ENCODE measurements at regions not wholly inside any gene's neighbourhood (a gene's known extent, or its start where the extent isn't known, plus 50 kb on each side); places are given as distances from the start of the nearest gene placed in this dataset.
"Not testable (repeated sequence)": the region's sequence is repeated elsewhere in the genome, so short reads cannot be mapped to it uniquely, and the experiment has no call there.

- DNase-seq = no peak
Observed at GRCh38 chr12:38484821-38485449, 168.4 kb downstream of the ALG10B start.

- DNase-seq = no peak
Observed at GRCh38 chr12:38488866-38489265, 172.3 kb downstream of the ALG10B start.

- DNase-seq = no peak
Observed at GRCh38 chr12:38490073-38490472, 173.5 kb downstream of the ALG10B start.

GRCh38 chr12:38490941-38491340 is 174.4 kb downstream of the ALG10B start:
- DNase-seq = no peak

GRCh38 chr12:38501481-38501880 is 184.9 kb downstream of the ALG10B start:
- DNase-seq = no peak

GRCh38 chr12:38501991-38502390 is 185.4 kb downstream of the ALG10B start:
- DNase-seq = no peak

- DNase-seq = no peak
Observed at GRCh38 chr12:38502415-38502814, 185.8 kb downstream of the ALG10B start.

- DNase-seq = no peak
Observed at GRCh38 chr12:38507839-38508238, 191.3 kb downstream of the ALG10B start.

- DNase-seq = no peak
Observed at GRCh38 chr12:38508246-38508645, 191.7 kb downstream of the ALG10B start.

- DNase-seq = no peak
Observed at GRCh38 chr12:38515912-38516311, 199.3 kb downstream of the ALG10B start.

- no peak for DNase-seq
Observed at GRCh38 chr12:38516418-38516817, 199.8 kb downstream of the ALG10B start.

- DNase-seq = no peak
Observed at GRCh38 chr12:38523920-38524319, 207.3 kb downstream of the ALG10B start.

- DNase-seq = no peak
Observed at GRCh38 chr12:38527631-38528030, 211.1 kb downstream of the ALG10B start.

- no peak for DNase-seq
Observed at GRCh38 chr12:38528527-38528926, 212.0 kb downstream of the ALG10B start.

- DNase-seq = not testable (repeated sequence)
Observed at GRCh38 chr12:38529281-38529680, 212.7 kb downstream of the ALG10B start.

- DNase-seq = no peak
Observed at GRCh38 chr12:38538319-38538718, 221.7 kb downstream of the ALG10B start.

GRCh38 chr12:38540156-38540555 is 223.6 kb downstream of the ALG10B start:
- DNase-seq = no peak

- no peak for DNase-seq
Observed at GRCh38 chr12:38541849-38542248, 225.3 kb downstream of the ALG10B start.

- no peak for DNase-seq
Observed at GRCh38 chr12:38543151-38543550, 226.6 kb downstream of the ALG10B start.

GRCh38 chr12:38544330-38545066 is 227.9 kb downstream of the ALG10B start:
- DNase-seq = no peak

GRCh38 chr12:38547586-38547985 is 231.0 kb downstream of the ALG10B start:
- DNase-seq = no peak

GRCh38 chr12:38555620-38556591 is 239.3 kb downstream of the ALG10B start:
- no peak for DNase-seq

- no peak for DNase-seq
Observed at GRCh38 chr12:38556647-38557046, 240.1 kb downstream of the ALG10B start.

All from CD4-positive, alpha-beta T cell treated with Interleukin-10 for 1 hour (primary cell).